GM21529 (cell line): ENCODE measurements at regions not wholly inside any gene's neighbourhood (a gene's known extent, or its start where the extent isn't known, plus 50 kb on each side); places are given as distances from the start of the nearest gene placed in this dataset.
"Not testable (repeated sequence)": the region's sequence is repeated elsewhere in the genome, so short reads cannot be mapped to it uniquely, and the experiment has no call there.

ENCODE experiments used
- ATAC-seq: cut with Tn5 transposase; IDR thresholded peaks from one replicate; pipeline ENCODE4 v1.9.1; 2021; ENCODE audit not compliant: unreplicated experiment

DNA sequence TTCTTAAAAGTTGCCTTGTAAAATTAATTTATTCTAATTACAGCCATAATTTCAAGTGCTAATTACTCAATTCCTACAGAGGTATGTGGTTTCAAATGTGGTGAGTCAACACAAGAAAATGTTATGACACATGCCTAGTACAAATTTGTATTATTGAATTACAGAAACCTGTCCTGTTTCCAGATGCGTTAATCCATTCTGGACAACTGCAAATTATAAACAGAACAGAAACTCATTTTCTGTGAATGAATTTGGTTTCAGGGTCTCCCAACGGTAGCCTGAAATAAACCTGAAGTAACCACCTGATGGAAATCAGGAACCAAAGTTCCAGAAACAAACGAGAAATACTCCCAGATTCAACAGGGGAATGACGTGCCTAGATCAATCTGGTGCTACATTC is 328.6 kb upstream of the F9 start:
- no peak for ATAC-seq

DNA sequence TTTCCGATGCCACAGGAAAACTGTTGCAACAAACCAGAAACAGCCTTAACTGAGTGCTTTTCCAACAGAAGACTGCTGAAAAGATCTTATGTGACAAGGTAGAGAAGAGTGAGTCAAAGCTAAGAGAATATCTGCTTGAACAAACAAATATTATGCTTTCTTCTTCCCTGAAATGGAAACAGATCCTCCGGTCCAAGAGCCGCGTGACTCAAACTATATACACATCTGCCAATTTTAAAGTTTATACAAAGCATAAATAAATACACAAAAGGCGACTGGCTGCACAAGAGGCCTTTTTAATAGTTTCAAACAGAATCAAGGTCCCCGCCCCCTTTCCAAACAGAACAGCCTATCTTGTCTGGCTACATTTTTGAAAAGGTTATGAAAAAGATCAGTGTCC is 329.7 kb upstream of the F9 start:
- no peak for ATAC-seq

DNA sequence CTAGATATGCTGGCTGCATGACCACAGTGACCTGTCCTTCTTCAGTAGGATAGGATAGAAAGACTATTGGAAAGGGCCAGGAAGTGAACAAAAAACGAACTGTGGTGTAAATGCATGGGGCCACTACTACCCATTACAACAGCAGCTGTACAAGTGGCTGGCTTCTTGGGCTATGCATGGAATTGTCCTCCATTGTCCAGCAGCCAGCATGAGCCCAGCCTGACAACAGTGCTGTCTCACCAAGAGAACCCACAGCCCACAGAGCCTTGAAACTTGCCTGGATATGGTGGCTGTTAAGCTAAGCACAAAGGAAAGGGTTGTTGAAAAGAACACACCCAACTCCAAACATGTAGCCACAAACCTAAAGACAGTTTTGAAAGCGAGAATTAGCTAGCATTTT is 330.2 kb upstream of the F9 start:
- ATAC-seq, result no peak

DNA sequence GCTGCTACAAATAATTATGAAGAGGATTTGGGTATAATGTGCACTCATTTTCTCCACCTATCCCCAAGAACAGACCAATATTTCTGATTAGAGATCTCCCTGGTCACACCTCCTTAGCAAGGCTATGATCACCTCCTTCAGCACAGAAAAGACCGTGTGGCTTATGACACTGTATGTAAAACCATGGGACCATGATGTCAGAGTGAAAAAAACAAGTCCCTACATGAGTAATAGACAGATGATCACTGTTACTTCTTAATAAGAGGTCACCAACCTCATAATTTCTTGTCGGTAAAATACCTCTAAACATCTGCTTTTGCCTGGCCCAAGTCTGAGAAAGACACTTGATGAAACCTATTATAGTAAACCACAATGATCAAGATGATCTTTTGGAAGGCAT is 330.6 kb upstream of the F9 start:
- ATAC-seq, result no peak

DNA sequence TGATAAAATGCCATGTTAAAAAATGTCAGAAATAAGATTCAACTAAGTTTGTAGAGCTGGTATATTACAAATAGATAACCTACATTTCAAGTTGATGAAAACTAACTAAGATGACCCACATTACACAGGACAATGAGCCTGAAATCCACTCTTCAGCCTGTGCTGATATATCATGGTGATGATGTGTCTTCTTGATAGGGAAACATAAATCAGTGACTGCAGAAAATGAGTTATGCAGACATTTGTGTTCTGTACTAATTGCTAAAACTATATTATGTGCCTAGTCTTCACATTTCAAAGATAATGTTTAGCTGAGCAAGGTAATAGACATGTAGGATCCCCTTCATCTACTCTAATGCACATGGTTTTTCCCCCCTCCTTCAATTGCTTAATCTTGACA is 331.6 kb upstream of the F9 start:
- no peak for ATAC-seq

DNA sequence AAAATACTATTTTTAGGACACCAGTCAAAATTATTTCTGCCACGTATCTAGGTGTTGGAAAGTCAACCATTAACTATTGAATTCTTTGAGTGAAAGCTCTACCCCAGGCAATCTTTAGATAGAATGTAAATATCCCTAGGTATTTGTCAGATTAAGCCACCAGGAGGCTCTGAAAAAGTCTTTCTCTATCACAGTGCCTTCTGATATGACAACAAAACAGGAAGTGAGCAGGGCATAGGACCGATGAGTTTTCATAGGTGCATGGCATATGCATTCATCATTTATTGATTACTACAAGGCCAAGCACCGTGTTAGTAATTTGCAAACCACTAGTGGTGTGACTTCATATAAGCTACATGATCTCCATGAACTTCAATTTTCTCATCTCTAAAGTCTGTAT is 333.6 kb upstream of the F9 start:
- ATAC-seq, result no peak

DNA sequence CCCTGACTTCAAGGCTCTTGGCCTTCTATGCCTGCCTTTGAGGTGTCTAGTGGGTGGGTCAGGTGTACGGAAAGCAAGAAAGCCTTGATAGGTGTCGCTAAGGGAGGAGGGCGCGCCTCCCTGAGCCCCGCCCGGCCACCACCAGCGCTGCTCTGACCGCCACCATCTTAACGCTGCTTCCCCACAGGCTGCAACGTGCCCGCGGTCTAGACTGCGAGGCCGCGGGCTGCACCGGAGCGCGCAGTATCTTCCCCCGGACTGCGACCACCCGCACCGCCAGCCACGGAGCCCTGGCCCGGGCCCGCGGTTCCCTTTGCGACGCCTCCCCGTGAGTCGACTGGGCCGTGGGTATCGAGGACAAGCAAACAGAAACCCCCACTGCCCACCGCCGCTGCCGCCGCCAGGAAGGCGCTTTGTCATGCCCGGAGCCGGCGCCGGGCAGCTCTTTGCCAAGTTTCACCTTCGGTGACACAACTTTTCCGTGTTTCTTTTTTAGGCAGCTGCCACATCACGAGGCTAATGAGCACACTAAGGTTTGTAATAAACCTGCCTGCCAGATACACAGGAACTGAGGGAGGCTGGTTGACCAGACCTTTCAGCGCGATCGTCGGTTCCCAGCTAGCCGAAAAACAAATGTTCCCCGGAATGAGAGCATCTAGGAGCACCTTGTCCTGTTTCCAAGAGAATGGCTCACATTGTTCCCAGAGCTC is 335.8 kb upstream of the F9 start:
- ATAC-seq, result no peak

DNA sequence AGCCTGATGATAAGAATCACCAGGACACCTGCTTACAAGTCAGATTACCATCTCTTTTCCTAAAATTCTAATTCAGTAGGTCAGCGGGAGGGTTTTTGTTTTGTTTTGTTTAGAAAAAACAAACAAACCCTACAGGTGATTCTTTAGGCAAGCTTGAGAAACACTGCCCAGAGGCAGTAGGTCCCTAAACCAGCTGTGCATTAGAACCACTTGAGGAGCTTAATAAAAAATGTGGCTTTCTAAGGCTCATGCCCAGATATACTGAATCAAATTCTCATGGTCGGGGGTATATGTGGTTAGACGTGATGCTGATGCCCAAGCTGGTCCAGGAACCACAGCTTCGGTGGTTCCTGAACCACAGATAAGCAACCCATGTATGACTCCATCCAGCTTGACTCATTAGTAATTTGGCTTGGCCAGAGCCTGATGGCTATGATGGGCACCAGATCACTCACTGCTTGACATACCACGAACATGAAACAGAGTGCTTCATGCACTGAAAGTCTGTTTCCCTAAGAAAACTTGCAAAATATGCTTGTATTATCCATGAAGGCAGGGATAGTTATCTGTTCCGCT is 338.1 kb upstream of the F9 start:
- no peak for ATAC-seq

DNA sequence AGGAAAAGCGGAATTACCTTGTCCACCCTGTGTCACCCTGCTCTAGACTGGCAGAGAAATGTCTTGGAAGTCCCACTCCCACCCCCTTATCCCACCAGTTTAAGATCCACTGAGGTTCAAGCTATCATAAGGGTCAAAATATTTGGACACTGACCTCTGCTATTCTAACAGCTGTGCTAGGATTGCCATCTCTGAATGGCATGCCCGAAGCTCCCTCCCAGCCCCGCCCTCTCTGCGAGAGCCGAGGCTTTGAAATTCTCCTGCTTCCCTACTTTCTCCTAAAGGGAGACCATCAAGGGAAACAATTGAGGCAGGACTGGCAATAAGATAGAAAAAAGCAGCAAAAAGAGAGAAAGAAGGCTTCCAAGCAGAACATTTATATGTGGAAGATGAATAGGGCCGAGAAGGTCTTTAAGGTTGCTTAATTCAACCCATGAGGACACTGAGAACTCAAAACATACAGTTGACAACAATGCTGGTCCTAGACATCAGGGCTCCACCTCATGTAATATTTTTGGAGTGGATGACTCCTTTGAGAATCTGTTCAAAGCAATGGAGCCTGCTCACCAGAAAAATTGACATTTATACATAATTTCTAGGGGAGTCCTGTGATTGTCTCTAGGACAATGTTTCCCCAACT is 338.7 kb upstream of the F9 start:
- no peak for ATAC-seq

DNA sequence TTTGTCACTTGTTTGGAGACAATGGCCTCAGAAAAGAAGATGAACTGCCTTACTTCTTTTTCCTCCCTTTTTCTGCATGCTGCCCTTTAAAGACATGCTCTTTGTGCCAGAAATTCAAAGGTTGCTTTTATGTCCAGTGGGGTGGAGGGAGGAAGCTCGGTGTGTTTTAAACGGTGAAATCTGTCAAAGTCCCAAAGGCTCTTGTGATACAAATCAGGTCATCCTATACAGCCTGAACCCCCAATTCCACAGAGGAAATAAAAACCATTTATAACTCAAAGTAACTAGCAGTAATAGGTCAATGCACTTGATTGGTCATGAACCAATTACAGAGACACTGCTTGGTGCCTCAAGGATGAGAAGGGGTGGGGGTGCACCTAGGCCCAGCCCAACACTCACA is 339.3 kb upstream of the F9 start:
- ATAC-seq, result no peak

DNA sequence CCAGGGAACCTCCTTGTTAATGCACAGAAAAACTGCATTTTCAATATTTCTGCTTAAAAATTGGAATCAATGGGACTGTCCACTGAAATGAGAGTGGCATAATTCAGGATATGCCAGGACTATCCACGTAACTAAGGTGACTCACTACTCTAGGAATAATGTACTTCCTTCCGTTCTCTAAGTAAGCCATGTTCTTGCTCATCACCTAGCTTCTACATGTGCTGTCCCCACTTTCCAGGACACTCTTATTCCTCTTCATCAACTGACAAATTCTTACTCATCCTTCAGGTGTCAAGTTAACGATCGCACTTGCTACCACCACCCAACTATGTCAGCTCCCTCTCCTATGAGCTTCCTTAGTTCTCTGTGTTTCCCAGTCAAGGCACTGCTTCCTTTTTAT is 342.8 kb upstream of the F9 start:
- ATAC-seq, result no peak

DNA sequence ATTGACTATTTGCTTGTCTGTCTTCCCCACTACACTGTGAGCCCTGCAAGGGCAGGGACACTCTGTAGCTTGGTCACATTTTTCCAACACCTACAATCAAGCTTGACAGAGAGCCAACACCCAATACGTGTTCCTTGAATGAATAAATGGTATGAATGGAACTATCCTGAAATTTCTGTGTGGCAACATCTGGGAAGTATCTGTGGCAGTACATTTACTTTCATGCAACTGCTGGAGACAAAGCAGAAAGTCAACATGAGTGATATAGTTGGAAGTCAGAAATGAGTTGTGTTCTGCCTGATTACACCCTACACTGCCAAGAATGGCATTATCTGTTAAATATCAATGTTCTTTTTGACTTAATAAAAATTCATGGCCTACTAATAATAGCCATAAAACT is 343.5 kb upstream of the F9 start:
- no peak for ATAC-seq

DNA sequence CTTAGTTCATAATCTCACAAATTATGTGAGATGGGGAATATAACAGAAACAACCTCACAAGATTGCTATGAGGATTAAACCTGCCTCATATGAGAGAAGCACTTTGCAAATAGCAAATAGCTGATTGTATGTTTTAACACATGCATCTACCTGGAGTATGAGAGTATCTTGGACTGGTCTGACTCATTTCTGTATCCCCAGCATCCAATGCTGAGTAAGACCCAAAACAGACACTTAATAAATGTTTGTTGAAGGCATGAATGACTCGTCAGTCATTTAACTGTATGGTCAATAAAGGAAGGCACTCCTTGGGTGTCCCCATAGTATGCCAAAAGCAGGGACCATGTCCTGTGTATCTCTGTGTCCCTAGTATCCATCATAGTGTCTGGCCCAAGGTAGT is 350.9 kb upstream of the F9 start:
- no peak for ATAC-seq

DNA sequence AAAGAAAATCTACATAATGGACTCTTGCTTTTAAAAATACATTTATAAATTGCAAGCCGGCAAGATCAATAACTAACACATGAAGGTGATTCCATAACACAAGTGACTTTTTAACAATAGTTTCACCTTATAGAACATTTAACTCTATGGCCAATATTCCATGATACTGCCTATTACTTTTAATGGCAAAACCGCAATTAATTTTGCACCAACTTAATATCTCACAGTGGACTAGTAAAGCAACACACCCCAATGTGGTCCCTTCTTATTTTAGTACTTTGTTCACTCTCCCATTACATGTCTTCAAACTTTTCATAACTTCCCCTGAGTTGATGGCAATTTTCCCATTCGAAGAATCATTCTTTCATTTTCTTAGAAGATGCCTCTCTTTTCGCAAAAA is 351.6 kb upstream of the F9 start:
- ATAC-seq, result no peak

DNA sequence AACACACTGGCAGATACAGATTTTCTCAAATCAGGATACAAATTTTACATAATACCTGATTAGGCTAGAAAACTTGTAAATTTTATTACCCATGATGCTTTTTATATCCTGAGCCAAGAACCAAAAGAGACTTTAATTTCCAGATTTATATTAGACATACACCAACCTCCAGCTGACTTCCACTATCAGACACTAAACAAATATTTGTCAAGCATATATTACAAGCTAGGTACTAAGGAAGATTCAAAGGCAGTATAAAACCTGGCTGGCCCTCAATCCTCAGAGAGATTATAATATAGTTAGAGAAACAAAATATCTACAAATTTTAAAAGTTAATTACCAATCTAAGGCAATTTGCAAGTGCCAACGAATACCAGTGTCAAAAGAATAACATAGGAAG is 357.8 kb upstream of the F9 start:
- no peak for ATAC-seq

DNA sequence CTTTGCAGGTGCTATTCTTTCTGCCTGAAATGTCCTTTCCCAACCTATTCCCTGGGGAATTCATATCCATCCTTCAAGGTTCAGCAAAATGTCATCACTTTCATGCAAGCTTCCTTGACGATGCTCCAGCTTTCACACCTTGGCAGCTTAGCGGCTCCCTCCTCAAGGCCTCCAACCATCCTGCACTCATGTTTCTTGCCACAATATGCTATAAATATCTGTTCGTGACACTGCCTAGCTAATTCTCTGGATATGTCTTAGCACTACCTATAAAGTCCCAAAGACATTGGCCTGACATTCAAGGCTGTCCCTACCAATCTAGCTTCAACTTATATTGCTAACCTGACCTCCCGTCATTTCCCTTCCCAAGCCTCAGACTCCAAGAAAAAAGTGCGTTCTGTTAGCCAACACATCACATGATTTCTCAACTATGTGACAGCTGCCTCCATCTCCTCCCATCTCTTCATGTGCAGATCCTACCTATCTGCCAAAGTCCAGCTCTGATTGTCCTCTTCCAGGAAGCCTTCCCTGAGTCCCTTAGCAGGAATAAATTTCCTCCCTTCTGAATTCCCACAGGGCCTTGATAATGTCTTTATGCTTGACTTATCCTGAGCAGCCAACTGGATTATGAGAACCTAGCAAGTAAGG is 359.9 kb upstream of the F9 start:
- no peak for ATAC-seq

DNA sequence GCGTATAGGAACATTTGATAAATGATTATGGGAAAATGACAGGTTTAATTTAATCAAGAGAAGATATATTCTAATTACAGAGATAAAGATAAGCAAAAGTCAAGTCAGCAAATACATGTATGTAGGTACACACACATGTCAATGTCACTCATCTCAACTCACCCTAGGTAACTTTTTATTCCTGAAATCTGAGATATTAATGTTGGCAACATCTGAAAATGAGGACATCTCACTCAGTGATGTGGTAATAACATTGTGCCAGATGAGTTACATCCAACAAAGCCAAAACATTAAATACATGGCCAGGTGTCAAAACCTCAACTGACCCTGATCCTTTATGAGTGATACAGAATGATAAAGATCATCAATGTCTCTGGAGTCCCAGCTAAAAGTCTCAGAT is 363.3 kb upstream of the F9 start:
- no peak for ATAC-seq

DNA sequence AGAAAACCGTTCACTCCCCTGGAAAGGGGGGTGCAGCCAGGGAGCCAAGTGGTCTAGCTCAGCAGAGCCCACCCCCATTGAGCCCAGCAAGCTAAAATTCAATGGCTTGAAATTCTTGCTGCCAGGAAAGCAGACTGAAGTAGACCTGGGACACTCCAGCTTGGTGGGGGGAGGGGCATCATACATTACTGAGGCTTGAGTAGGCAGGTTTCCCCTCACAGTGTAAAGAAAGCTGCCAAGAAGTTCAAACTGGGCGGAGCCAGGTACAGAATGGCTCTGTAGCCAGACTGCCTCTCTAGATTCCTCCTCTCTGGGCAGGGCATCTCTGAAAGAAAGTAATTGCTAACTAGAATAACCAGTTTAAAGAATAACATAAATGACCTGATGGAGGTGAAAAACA is 372.3 kb upstream of the F9 start:
- no peak for ATAC-seq

DNA sequence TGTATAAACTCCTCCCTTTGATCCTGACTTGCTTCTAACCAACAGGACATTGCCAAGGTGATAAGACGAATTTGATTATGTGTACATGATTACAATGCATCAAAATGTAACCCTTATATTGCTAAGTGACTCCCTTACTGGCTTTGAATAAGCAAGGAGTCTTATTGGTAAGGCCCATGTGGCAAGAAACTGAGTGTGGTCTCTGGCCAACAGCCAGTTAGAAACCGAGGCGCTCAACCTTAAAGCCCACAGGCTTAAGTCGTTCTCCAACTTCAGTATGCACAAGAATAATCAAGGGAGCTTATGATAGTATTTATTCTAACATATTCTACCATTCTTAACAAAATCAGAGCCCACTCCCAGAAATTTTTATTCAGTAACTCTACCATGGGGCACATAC is 374.2 kb upstream of the F9 start:
- no peak for ATAC-seq

DNA sequence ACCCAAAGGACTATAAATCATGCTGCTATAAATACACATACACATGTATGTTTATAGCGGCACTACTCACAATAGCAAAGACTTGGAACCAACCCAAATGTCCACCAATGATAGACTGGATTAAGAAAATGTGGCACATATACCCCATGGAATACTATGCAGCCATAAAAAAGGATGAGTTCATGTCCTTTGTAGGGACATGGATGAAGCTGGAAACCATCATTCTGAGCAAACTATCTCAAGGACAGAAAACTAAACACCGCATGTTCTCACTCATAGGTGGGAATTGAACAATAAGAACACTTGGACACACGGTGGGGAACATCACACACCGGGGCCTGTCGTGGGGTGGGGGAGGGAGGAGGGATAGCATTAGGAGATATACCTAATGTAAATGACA is 383.9 kb upstream of the F9 start:
- not testable (repeated sequence) for ATAC-seq

DNA sequence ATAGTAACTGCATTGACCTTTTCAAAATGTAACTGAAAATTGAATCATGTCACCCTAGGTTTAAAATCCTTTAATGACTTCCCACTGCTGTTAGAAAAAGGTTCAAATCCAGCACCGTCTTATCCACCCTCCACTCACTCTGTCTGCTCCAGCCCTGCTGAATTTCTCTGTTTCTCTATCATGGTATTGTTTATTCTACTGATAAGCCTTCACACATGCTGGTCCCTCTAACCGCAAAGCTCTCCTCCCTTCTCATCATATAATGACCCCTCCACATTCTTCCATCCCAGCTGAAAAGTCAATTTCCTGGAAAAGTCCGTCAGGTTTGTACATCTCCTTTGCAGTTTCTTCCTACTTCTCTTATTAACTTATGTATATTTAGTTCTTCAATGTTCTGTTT is 389.2 kb upstream of the F9 start:
- no peak for ATAC-seq

DNA sequence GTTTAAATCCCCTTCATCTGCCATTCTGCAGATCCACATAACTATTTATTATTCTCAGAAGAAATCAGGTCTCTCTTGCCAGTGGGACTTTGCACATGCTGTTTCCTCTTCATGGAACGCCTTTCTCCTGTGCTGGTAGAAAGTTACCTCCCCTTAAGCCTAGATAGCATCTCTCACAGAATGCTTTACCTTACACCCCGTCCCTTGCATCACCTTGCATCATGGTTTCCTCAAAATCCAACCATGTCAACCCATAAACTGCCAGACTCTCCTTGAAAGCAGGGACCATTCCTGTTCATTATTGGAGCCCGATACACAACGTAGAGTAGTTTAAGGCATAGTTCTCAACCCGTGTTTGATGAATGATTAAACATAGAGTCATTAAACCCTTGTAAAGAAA is 396.2 kb upstream of the F9 start:
- no peak for ATAC-seq
